GM19467 (cell line): ENCODE measurements at regions not wholly inside any gene's neighbourhood (a gene's known extent, or its start where the extent isn't known, plus 50 kb on each side); places are given as distances from the start of the nearest gene placed in this dataset.
"Not testable (repeated sequence)": the region's sequence is repeated elsewhere in the genome, so short reads cannot be mapped to it uniquely, and the experiment has no call there.

Source experiments
- ATAC-seq: cut with Tn5 transposase; IDR thresholded peaks from one replicate; pipeline ENCODE4 v1.9.1; 2021; ENCODE audit warnings: mild to moderate bottlenecking, moderate library complexity; ENCODE audit not compliant: unreplicated experiment

DNA sequence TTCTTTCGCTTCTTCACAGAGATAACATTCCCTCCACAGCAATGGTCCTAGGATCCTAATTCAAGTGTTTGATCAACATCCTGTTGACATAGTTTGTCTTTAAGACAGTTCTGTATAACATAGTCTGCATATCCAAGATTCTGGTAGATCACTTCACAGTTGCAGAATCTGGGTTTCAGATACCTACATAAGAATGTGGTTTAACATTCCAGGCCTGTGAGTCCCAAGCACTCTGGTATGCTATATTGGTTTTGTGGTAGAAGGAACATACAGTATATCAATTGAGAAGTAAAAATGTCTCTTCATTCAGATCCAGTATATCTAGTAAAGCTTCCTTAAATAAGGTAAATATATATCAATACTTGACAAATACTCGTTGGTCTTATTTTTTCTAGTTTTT lies 914.2 kb upstream of the CDH6 start:
- no peak for ATAC-seq

DNA sequence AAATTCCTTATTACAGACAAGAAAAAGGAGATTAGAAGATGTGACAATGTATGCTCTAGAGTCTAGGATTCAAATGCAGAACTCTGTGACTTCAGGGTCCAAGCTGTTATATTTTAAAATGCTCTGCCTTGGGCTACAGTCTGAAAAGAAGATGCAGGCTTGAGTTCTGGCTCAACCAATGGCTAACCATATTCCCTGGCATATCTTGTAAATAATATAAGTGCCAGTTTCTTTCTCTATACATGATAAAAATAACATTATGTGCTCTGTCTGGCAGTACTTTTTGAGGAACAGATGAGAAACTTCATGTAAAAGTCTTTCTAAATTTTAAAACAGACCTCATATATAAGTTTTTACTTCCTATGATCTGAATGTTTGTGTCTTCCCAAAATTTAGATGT lies 926.5 kb upstream of the CDH6 start:
- ATAC-seq: no peak

DNA sequence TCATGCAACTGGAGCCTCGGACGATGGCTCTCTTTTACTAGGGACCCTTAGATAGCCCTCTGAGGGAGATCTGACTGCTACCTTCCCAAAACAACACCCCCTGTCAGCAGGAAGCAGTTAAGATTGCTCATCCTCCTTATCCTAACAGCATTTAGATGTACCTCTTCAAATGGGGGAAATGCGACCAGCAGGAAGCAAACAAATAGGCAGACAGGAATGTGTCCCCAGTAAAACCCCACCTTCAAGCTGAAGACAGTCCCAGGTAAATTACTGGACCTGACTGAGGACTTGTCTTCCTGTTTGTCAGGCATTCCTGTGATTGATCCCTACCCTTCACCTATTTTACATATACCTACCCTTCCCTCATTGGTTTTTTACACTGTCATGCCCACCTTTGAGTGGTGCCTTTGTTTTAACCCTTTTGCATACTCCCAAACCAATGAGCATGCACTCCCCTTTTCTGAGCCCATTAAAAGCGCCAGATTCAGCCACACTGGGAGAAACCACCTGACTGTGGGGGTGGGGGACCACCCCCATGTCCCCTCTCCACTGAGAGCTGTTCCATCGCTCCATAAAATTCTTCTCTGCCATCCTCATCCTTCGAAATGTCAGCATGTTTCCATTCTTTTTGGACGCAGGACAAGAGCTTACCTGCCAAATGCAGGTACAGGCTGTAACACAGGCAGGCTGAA lies 954.0 kb upstream of the CDH6 start:
- ATAC-seq: no peak

- no peak for ATAC-seq
These were observed 956.3 kb upstream of the CDH6 start for GRCh38 chr5:30237189-30237588.

DNA sequence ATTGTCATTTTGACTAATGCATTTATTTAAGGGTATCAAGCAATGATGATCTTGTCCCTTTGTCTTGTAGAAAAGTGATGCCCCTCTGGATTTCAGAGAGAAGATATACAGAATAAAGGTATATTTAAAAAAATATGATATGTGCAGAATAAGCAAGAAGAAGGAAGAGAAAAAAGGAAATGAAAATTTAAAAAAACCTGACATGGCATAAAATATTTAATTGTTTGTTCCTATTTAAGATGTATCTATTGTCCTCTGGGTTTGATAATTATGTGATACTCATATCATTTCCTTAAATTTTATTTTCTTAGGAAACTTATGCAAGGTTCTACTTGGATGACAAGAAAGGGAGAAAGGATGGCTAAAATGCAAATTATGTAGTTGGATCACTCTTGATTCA lies 983.7 kb upstream of the CDH6 start:
- ATAC-seq: no peak

DNA sequence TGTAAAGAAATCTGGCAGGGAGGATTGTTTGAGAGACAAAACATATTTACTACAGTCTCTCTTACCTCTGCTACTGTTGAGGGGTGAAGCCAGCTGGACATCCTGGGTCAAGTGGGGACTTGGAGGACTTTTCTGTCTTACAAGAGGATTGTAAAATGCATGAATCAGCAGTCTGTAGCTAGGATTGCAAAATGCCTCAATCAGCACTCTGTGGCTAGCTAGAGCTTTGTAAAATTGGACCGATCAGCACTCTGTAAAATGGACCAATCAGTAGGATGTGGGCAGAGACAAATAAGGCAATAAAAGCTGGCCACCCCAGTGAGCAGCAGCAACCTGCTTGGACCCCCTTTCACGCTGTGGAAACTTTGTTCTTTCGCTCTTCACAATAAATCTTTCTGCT lies 995.8 kb upstream of the CDH6 start:
- ATAC-seq: no peak

GRCh38 chr5:30195036-30195435 lies 998.5 kb upstream of the CDH6 start:
- ATAC-seq: no peak

- no peak for ATAC-seq
These were observed 998.9 kb upstream of the CDH6 start for GRCh38 chr5:30194595-30194994.

DNA sequence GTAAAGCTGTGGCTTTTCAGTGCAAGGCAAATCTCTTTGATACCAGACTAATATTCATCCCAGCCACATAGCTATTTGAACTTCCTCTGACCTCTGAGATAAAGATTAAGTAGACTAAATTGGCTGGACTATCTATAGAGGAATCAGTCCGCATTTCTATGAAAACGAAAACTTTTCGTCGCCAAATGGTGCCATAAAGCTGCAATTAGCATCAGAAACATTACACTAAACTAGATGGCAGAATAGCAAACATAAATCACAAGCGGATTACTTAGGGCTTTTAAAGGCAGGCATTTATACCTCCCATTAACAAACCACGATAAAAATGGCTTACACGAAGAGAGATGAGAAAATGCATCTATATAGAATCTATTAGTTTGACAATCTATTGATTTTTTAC lies 1009.7 kb upstream of the CDH6 start:
- no peak for ATAC-seq

GRCh38 chr5:30156156-30156555 lies 1037.3 kb upstream of the CDH6 start:
- ATAC-seq: no peak

- no peak for ATAC-seq
These were observed 1041.1 kb upstream of the CDH6 start for GRCh38 chr5:30152431-30152830.

GRCh38 chr5:30150231-30150630 lies 1043.3 kb upstream of the CDH6 start:
- no peak for ATAC-seq

- no peak for ATAC-seq
These were observed 1044.0 kb upstream of the CDH6 start for GRCh38 chr5:30149526-30149925.

GRCh38 chr5:30147976-30148375 lies 1045.5 kb upstream of the CDH6 start:
- ATAC-seq: no peak

DNA sequence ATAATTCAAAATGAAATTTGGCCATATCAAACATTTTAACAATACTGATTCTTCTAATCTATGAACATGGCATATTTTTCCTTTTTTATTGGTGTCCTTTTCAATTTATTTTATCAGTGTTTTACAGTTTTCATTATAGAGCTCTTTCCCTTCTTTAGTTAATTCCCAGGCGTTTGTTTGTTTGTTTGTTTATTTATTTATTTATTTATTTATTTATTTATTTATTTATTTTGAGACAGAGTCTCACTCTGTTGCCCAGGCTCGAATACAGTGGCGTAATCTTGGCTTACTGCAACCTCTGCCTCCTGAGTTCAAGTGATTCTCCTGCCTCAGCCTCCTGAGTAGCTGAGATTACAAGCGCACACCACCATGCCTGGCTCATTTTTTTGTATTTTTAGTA lies 1049.4 kb upstream of the CDH6 start:
- not testable (repeated sequence) for ATAC-seq

GRCh38 chr5:30142432-30142831 lies 1051.1 kb upstream of the CDH6 start:
- ATAC-seq: no peak

DNA sequence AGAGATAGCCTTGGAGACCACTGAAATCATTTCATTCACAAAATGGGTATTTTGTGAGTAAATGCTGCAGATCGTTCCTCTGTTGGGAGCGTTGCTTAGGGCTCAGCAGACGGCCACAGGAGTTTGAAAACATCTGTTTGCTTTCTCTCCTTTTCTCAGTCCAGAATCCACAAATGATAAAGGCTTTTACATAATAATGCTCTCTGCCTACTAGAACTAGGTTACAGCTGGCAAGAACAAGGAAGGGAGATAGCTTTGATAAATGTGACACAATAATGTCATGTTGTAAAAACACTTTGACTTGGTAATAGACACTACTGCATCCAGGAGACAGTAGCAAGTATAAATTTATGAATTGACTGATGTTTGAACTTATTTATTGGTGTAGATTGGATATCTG lies 1072.4 kb upstream of the CDH6 start:
- no peak for ATAC-seq

DNA sequence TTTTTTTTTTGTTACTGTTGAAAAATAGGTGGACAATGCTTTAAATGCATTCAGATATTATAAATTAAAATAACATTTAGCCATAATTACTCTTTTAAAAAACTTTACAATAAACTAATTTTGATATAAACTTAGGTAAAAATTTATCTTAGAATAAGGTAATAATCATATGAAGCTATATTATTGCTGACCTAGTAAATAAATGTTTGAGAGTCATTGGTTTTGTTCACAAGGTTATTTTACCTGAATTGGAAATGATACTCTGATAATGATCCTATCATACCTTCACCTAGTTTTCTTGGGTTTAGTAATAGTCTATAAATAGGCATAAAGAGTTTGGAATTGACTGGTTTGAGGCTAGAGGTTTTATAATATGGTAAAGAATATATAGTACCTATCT lies 1076.4 kb upstream of the CDH6 start:
- no peak for ATAC-seq

DNA sequence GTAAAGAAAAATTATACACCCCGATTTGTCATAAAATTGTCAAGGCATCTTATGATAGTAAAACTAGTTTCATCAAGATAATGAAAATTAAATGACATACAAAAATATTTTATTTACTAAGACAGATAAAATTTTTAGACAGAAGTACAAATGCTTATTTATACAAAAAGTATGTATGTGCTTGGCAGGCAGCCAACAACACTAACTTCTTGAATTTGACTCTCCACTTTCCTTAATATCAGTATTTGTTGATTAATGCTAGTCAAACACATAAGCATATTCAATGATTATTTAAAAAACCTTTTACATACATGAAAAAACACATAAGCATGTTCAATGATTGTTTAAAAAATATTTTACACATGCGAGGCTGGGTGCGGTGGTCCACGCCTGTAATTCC lies 1079.9 kb upstream of the CDH6 start:
- no peak for ATAC-seq

- no peak for ATAC-seq
These were observed 1080.6 kb upstream of the CDH6 start for GRCh38 chr5:30112867-30113266.

DNA sequence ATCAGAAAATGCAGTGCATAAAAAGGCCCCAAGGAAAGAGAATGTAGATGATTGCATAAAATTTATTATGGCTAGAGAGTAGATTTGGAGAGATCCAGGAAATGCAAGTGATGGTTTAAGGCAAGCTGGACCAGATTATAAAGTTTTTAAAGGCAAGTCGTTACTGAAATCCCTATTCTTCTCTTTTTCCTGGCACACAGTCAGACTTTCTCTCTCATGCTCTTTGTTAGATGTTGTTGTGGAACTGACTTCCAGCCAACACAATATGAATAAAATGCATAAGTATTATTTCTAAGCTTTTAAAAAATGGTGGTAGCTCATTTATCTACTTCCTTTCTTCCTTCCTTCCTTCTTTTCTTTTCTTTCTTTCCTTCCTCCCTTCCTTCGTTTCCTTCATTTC lies 1085.4 kb upstream of the CDH6 start:
- no peak for ATAC-seq

- no peak for ATAC-seq
These were observed 1086.9 kb upstream of the CDH6 start for GRCh38 chr5:30106596-30106995.

GRCh38 chr5:30104872-30105596 lies 1088.5 kb upstream of the CDH6 start:
- ATAC-seq: no peak
